IMR-90 (cell line): ENCODE measurements at regions not wholly inside any gene's neighbourhood (a gene's known extent, or its start where the extent isn't known, plus 50 kb on each side); places are given as distances from the start of the nearest gene placed in this dataset.

ENCODE experiments used
- ATAC-seq: fragments of 200-7000 bp; cut with Tn5 transposase; 2 replicates; pipeline ENCODE4 v1.9.1; 2020; ENCODE audit warnings: low read depth, mild to moderate bottlenecking, moderate library complexity
- BruUV-seq: library from RNA; stranded (reverse); fragments of 400-500 nt; replicated peaks from 2 replicates; lab custom pipeline; 2021; lab: Mats Ljungman, UMichigan
- CTCF ChIA-PET: fragments of 300-600 bp; formaldehyde crosslinking; extraction: SDS; loops from one replicate; lab custom pipeline; 2021; ENCODE audit warnings: antibody characterized with exemption; lab: Yijun Ruan, JAX
- POLR2A ChIA-PET: fragments of 300-600 bp; sonication (Branson Sonifier 250); formaldehyde crosslinking; loops from one replicate; lab custom pipeline; 2022; ENCODE audit warnings: antibody characterized with exemption; ENCODE audit not compliant: unreplicated experiment; lab: Charles Lee
- DNase-seq: peaks from one replicate; pipeline ENCODE4 v3.0.0; 2013
- H2AFZ ChIP-seq: replicated peaks from 2 replicates; pipeline ENCODE3; 2013; ENCODE audit warnings: low read length, mild to moderate bottlenecking; ENCODE audit not compliant: poor library complexity
- H2AK5ac ChIP-seq: 2 replicates; pipeline ENCODE4 v1.6.1; 2013; ENCODE audit warnings: low read depth, low read length, inconsistent platforms
- H2AK9ac ChIP-seq: replicated peaks from 2 replicates; pipeline ENCODE3; 2013; ENCODE audit warnings: mild to moderate bottlenecking, low read depth, low read length, moderate library complexity; ENCODE audit not compliant: poor library complexity
- H2BK120ac ChIP-seq: 2 replicates; pipeline ENCODE4 v1.6.1; 2013; ENCODE audit warnings: low read depth, low read length, inconsistent platforms
- H2BK15ac ChIP-seq: 3 replicates; pipeline ENCODE4 v1.6.1; 2013; ENCODE audit warnings: low read depth, low read length, inconsistent platforms
- H2BK20ac ChIP-seq: 2 replicates; pipeline ENCODE4 v1.6.1; 2013; ENCODE audit warnings: low read depth, mild to moderate bottlenecking, inconsistent platforms, low read length, moderate library complexity
- H2BK5ac ChIP-seq: 2 replicates; pipeline ENCODE4 v1.6.1; 2013; ENCODE audit warnings: mild to moderate bottlenecking, low read depth, low read length, inconsistent platforms; ENCODE audit not compliant: poor library complexity, severe bottlenecking
- H3K14ac ChIP-seq: replicated peaks from 2 replicates; pipeline ENCODE4 v1.6.1; 2013; ENCODE audit warnings: low read depth, low read length, inconsistent platforms
- H3K18ac ChIP-seq: 2 replicates; pipeline ENCODE4 v1.6.1; 2013; ENCODE audit warnings: low read depth, low read length, control low read depth
- H3K23ac ChIP-seq: 2 replicates; pipeline ENCODE4 v1.6.1; 2013; ENCODE audit warnings: low read depth, low read length, inconsistent platforms
- H3K27ac ChIP-seq: 2 replicates; pipeline ENCODE4 v1.5.1; 2013; ENCODE audit warnings: mild to moderate bottlenecking, control low read depth, low read length; ENCODE audit not compliant: insufficient read depth
- H3K27me3 ChIP-seq: 2 replicates; pipeline ENCODE4 v1.6.1; 2013; ENCODE audit warnings: low read length; ENCODE audit not compliant: control insufficient read depth, insufficient read depth
- H3K36me3 ChIP-seq: 2 replicates; pipeline ENCODE4 v1.6.1; 2013; ENCODE audit warnings: low read length, mixed read lengths; ENCODE audit not compliant: control insufficient read depth, insufficient read depth
- H3K4ac ChIP-seq: 2 replicates; pipeline ENCODE4 v1.6.1; 2013; ENCODE audit warnings: low read depth, low read length, inconsistent platforms
- H3K4me1 ChIP-seq: 2 replicates; pipeline ENCODE4 v1.6.1; 2013; ENCODE audit warnings: low read length, mixed read lengths; ENCODE audit not compliant: control insufficient read depth, insufficient read depth
- H3K4me2 ChIP-seq: 2 replicates; pipeline ENCODE4 v1.6.1; 2013; ENCODE audit warnings: low read depth, mild to moderate bottlenecking, control low read depth, low read length, moderate library complexity
- H3K4me3 ChIP-seq: 2 replicates; pipeline ENCODE4 v1.5.1; 2013; ENCODE audit warnings: low read depth, mild to moderate bottlenecking, control low read depth, low read length, moderate library complexity; ENCODE audit not compliant: insufficient read depth
- H3K56ac ChIP-seq: 2 replicates; pipeline ENCODE4 v1.6.1; 2013; ENCODE audit warnings: low read length, inconsistent platforms; ENCODE audit not compliant: insufficient read depth; ENCODE audit errors: extremely low read depth
- H3K79me1 ChIP-seq, 2 experiments: 2 replicates each; pipeline ENCODE4 v1.6.1; 2013; ENCODE audit warnings: low read length in 2 of 2, inconsistent platforms in 1 of 2, low read depth in 1 of 2
- H3K9ac ChIP-seq: 2 replicates; pipeline ENCODE4 v1.6.1; 2013; ENCODE audit warnings: low read depth, low read length, control low read depth
- H3K9me1 ChIP-seq: 2 replicates; pipeline ENCODE4 v1.6.1; 2013; ENCODE audit warnings: low read length, inconsistent platforms; ENCODE audit not compliant: insufficient read depth
- H3K9me3 ChIP-seq: 2 replicates; pipeline ENCODE4 v1.6.1; 2013; ENCODE audit warnings: low read length; ENCODE audit not compliant: control insufficient read depth, insufficient read depth
- H4K20me1 ChIP-seq: 2 replicates; pipeline ENCODE4 v1.6.1; 2013; ENCODE audit warnings: low read length, inconsistent platforms; ENCODE audit not compliant: insufficient read depth
- H4K5ac ChIP-seq: 2 replicates; pipeline ENCODE4 v1.6.1; 2013; ENCODE audit warnings: mild to moderate bottlenecking, low read depth, low read length, control low read depth
- H4K8ac ChIP-seq, 2 experiments: 2 replicates each; pipeline ENCODE4 v1.6.1; 2013; ENCODE audit warnings: low read depth in 2 of 2, low read length in 2 of 2, control low read depth in 1 of 2, inconsistent platforms in 1 of 2
- H4K91ac ChIP-seq: 2 replicates; pipeline ENCODE4 v1.6.1; 2013; ENCODE audit warnings: low read depth, low read length, inconsistent platforms; ENCODE audit not compliant: insufficient read depth
- CEBPB ChIP-seq: IDR thresholded peaks from 2 replicates; pipeline ENCODE4 v1.6.1; 2012; ENCODE audit warnings: low read depth, low read length, improper control_type of control experiment
- MAZ ChIP-seq: IDR thresholded peaks from 2 replicates; pipeline ENCODE4 v1.6.1; 2012; ENCODE audit warnings: low read depth, mild to moderate bottlenecking, low read length, improper control_type of control experiment, moderate library complexity, borderline replicate concordance
- MXI1 ChIP-seq: IDR thresholded peaks from 2 replicates; pipeline ENCODE4 v1.6.1; 2012; ENCODE audit warnings: low read depth, mild to moderate bottlenecking, low read length, moderate library complexity, borderline replicate concordance
- RFX5 ChIP-seq: IDR thresholded peaks from 2 replicates; pipeline ENCODE4 v1.8.0; 2012; ENCODE audit warnings: low read depth, mild to moderate bottlenecking, low read length, moderate library complexity
- SMC3 ChIP-seq: fragments of 150-350 bp; IDR thresholded peaks from 2 replicates; pipeline ENCODE4 v1.6.1; 2016; ENCODE audit warnings: low read depth, mild to moderate bottlenecking, antibody characterized with exemption, low read length, moderate library complexity
- WGBS, 2 experiments: methylation state at CpG; one replicate each; pipeline versions ENCODE4 v1.1.5 to v1.1.7; 2013; ENCODE audit warnings: missing lambda C conversion rate in 2 of 2; ENCODE audit not compliant: insufficient read length in 1 of 2; ENCODE audit errors: extremely low coverage in 2 of 2; 5-methylcytosine and 5-hydroxymethylcytosine counted together
- dilution Hi-C: fragments of 300-500 bp; cut with HindIII; formaldehyde crosslinking; loops from one replicate; pipeline ENCODE4 v1.14.3; 2018; ENCODE audit warnings: low sequenced_read_pairs; ENCODE audit not compliant: unreplicated experiment
- in situ Hi-C: fragments of 300-500 bp; cut with MboI; formaldehyde crosslinking; loops from 3 replicates; pipeline ENCODE4 v1.14.3; 2019; ENCODE audit warnings: low sequenced_read_pairs, inconsistent platforms, mixed read lengths
- intact Hi-C: fragments of 100-400 bp; cut with micrococcal nuclease; formaldehyde crosslinking; loops from 2 replicates; pipeline ENCODE4 v1.10.0; 2022
- TF ChIP-seq, protein P1 (sequence below): fragments of 150-350 bp; IDR thresholded peaks from 2 replicates; pipeline ENCODE4 v1.6.1; 2017; ENCODE audit warnings: mild to moderate bottlenecking, antibody characterized with exemption, low read length, low read depth
- TF ChIP-seq, protein P2 (sequence below): fragments of 150-350 bp; IDR thresholded peaks from 2 replicates; pipeline ENCODE4 v1.6.1; 2016; ENCODE audit warnings: low read depth, mild to moderate bottlenecking, low read length, moderate library complexity, borderline replicate concordance

DNA sequence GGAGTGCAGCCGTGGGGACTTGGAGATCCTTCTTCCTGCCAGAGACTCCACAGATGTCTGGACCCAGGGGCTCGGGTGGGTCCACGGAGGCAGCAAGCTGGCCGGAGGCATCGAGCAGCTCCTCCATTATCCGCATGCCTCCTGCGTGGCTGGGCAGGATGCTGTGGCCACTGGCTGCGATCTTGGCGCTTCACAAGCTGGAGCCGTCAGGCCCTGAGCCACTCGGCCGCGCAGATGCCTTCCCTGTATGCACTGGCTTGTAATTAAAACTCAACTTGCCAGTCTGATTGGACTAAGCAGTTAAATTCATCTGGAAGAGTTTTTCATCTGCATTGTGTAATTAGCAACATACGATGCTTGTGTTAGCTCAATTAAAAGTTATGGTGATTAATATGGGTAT lies 151.5 kb downstream of the AACS start:
- no peak overlapping the region for H3K4ac ChIP-seq
- no peaks in the 10 kb centered on the region for H3K79me1 ChIP-seq
- H2AK5ac ChIP-seq = no peak overlapping the region
- no peak overlapping the region for H4K91ac ChIP-seq
- no peak overlapping the region for H3K27ac ChIP-seq
- POLR2A ChIA-PET = no interaction called here
- no peak overlapping the region for H2AFZ ChIP-seq
- no peak overlapping the region for H2BK5ac ChIP-seq
- no TSS peak for BruUV-seq
- ATAC-seq = no peak
- no peak overlapping the region for H3K4me3 ChIP-seq
- no peak overlapping the region for H3K56ac ChIP-seq
- WGBS, 2 experiments = 57% methylated on average over 10 of the region's 14 CpGs; no CpG with 5 or more reads in 1 of the 2 experiments
- H3K36me3 ChIP-seq = no peaks in the 10 kb centered on the region
- no peaks in the 10 kb centered on the region for H4K20me1 ChIP-seq
- intact Hi-C loops (no loop called here), in situ Hi-C loops (no loop called here), dilution Hi-C loops (no loop called here)
- H2BK20ac ChIP-seq = no peak overlapping the region
- H3K4me1 ChIP-seq = no peaks in the 10 kb centered on the region
- no peak overlapping the region for H2BK120ac ChIP-seq
- no peaks in the 10 kb centered on the region for H3K9me3 ChIP-seq
- no peak overlapping the region for H3K18ac ChIP-seq
- no peak overlapping the region for H4K5ac ChIP-seq
- no peaks in the 10 kb centered on the region for H3K27me3 ChIP-seq
- no peak overlapping the region for H3K14ac ChIP-seq
- CTCF ChIA-PET = no interaction called here
- no peak for TF ChIP-seq MAZ
- no peak for TF ChIP-seq CEBPB
- no peak for TF ChIP-seq RFX5
- TF ChIP-seq SMC3 = no peak
- TF ChIP-seq MXI1 = no peak
- TF ChIP-seq, protein P1, sequence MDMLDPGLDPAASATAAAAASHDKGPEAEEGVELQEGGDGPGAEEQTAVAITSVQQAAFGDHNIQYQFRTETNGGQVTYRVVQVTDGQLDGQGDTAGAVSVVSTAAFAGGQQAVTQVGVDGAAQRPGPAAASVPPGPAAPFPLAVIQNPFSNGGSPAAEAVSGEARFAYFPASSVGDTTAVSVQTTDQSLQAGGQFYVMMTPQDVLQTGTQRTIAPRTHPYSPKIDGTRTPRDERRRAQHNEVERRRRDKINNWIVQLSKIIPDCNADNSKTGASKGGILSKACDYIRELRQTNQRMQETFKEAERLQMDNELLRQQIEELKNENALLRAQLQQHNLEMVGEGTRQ = no peak
- TF ChIP-seq, protein P2, sequence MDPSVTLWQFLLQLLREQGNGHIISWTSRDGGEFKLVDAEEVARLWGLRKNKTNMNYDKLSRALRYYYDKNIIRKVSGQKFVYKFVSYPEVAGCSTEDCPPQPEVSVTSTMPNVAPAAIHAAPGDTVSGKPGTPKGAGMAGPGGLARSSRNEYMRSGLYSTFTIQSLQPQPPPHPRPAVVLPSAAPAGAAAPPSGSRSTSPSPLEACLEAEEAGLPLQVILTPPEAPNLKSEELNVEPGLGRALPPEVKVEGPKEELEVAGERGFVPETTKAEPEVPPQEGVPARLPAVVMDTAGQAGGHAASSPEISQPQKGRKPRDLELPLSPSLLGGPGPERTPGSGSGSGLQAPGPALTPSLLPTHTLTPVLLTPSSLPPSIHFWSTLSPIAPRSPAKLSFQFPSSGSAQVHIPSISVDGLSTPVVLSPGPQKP = no peak
- H3K4me2 ChIP-seq = no peak overlapping the region
- no peaks in the 10 kb centered on the region for H3K9me1 ChIP-seq
- H4K8ac ChIP-seq = no peak overlapping the region
- no peak overlapping the region for H2AK9ac ChIP-seq
- no peak overlapping the region for H3K9ac ChIP-seq
- H2BK15ac ChIP-seq = no peak overlapping the region
- no peak overlapping the region for H3K23ac ChIP-seq
- DNase-seq = no peak
